RWPE1 (cell line): ENCODE measurements at regions not wholly inside any gene's neighbourhood (a gene's known extent, or its start where the extent isn't known, plus 50 kb on each side); places are given as distances from the start of the nearest gene placed in this dataset.
"Not testable (repeated sequence)": the region's sequence is repeated elsewhere in the genome, so short reads cannot be mapped to it uniquely, and the experiment has no call there.

Source experiments
- CTCF ChIA-PET: fragments of 350-600 bp; sonication (Branson Sonifier 250); formaldehyde crosslinking; extraction: SDS; loops from one replicate; lab custom pipeline; 2021; lab: Yijun Ruan, JAX
- POLR2A ChIA-PET: fragments of 400-600 bp; formaldehyde crosslinking; extraction: SDS; loops from one replicate; lab custom pipeline; 2020; ENCODE audit warnings: antibody characterized with exemption; ENCODE audit not compliant: low non-redundant PET; lab: Yijun Ruan, JAX
- DNase-seq: peaks from one replicate; pipeline ENCODE4 v3.0.0; 2012; ENCODE audit warnings: low spot score
- H3K27ac ChIP-seq: fragments of 450-650 bp; 2 replicates; pipeline ENCODE4 v1.5.1; 2017
- TF ChIP-seq, protein P1 (sequence below): fragments of 450-650 bp; conservative IDR thresholded peaks from 2 replicates; pipeline ENCODE4 v1.5.1; 2017; ENCODE audit warnings: low read depth, mild to moderate bottlenecking

DNA sequence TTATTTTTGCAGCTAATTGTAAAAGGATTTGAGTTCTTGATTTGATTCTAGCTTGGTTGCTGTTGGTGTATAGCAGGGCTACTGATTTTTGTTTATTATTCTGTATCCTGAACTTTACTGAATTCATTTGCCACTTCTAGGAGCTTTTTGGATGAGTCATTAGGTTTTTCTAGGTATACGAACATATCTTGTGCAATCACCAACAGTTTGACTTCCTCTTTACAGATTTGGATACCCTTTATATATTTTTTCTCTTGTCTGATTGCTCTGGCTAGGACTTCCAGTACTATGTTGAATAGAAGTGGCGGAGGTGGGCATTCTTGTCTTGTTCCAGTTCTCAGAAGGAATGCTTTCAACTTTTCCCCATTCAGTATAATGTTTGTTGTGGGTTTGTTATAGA, 210.8 kb downstream of the FGF10 start:
- TF ChIP-seq, protein P1, sequence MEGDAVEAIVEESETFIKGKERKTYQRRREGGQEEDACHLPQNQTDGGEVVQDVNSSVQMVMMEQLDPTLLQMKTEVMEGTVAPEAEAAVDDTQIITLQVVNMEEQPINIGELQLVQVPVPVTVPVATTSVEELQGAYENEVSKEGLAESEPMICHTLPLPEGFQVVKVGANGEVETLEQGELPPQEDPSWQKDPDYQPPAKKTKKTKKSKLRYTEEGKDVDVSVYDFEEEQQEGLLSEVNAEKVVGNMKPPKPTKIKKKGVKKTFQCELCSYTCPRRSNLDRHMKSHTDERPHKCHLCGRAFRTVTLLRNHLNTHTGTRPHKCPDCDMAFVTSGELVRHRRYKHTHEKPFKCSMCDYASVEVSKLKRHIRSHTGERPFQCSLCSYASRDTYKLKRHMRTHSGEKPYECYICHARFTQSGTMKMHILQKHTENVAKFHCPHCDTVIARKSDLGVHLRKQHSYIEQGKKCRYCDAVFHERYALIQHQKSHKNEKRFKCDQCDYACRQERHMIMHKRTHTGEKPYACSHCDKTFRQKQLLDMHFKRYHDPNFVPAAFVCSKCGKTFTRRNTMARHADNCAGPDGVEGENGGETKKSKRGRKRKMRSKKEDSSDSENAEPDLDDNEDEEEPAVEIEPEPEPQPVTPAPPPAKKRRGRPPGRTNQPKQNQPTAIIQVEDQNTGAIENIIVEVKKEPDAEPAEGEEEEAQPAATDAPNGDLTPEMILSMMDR: no peak
- ChIA-PET POLR2A (no interaction called here), CTCF (no interaction called here)
- no peak for DNase-seq
- no peak overlapping the region for H3K27ac ChIP-seq

DNA sequence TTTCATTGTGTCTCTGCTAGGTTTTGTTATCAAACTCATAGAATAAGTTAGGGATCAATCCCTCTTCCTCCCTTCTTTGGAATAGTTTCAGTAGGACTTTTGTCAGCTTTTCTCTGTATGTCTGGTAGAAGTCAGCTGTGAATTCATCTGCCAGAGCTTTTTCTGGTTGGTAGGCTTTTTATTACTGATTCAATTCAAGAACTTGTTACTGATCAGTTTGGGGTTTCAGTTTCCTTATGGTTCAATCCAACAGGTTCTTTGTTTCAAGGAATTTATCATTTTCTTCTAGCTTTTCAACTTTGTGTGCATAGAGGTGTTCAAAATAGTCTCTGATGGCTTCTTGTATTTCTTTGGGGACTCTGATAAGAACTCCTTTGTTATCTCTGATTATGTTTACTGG, 221.7 kb downstream of the FGF10 start:
- DNase-seq: no peak
- no peak overlapping the region for H3K27ac ChIP-seq
- ChIA-PET POLR2A (no interaction called here), CTCF (interaction anchor here (0.6 kb wide), 1 partner anchor 327 kb away, joined by 3 read pairs; no protein-coding TSS in a partner anchor)
- TF ChIP-seq, protein P1: no peak

DNA sequence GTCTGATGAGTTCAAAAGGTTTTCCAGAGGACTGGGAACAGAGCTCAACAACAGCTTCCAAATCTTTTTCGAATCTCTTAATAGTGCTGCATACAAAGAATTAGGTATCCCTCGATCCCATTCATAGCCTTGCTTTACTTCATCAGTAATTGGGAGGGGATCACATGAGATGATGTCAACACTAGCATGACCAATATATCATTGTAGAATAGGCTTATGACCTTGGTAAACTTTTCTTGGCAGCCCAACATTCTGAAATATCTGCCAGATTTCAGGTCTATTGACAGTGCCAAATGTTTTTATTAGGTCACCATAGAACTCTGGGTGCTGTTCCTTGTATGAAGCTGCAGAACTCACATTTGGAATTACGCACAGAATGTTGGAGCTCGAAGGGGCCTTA, 228.9 kb downstream of the FGF10 start:
- POLR2A ChIA-PET: no interaction called here
- TF ChIP-seq, protein P1: no peak
- CTCF ChIA-PET: no interaction called here
- H3K27ac ChIP-seq: no peak overlapping the region
- DNase-seq: no peak

DNA sequence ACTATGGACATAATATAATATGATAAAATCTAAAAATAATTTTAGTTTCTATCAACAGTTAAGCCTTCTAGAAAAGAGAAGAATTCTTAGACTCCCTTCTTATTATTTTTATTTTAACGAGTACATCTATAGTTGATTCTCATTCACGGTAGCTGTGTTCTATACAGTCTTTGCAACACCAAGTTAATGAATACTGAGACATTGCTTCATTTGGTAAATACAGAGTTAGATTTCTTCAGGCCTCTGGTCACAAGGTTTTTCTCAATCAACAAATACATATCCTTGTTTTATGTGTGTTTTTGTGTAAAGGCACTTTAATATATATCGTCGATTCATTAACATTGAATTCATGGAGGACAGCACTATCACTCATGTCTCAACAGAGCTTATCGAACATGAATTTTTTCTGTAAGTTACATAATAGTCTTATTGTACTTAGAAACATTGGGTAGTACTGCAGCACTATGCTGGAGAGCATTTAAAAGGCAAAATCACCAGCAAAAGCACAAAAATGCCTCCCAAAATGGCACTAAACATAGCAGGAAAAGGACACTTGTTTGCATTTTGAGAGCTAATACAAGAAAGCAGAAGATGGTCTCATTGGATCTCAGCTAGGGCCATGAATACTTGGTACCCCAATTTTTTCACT, 239.0 kb downstream of the FGF10 start:
- CTCF ChIA-PET: no interaction called here
- TF ChIP-seq, protein P1: no peak
- POLR2A ChIA-PET: no interaction called here
- no peak for DNase-seq
- no peak overlapping the region for H3K27ac ChIP-seq

DNA sequence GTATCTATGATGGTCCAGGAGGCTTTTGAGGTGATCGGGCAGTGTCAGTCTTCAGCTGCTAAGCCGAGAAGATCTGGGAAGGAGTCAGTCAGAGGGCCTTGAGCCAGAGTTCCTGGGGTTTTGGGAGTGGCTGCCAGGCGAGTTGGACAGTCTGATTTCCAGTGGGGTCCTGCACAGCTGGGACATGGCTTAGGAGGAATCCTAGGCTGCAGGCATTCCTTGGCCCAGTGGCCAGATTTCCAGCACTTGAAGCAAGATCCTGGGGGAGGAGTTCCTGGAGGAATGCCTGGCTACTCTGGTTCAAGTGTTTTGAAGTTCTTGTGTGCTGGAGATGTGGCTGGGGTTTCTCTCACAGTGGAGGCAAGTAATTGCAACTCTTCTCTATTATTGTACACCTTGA, 271.3 kb downstream of the FGF10 start:
- POLR2A ChIA-PET, DNase-seq, H3K27ac ChIP-seq: not testable (repeated sequence)
- CTCF ChIA-PET: interaction anchor here (0.6 kb wide), 1 partner anchor 160 kb away, joined by 4 read pairs; no protein-coding TSS in a partner anchor

DNA sequence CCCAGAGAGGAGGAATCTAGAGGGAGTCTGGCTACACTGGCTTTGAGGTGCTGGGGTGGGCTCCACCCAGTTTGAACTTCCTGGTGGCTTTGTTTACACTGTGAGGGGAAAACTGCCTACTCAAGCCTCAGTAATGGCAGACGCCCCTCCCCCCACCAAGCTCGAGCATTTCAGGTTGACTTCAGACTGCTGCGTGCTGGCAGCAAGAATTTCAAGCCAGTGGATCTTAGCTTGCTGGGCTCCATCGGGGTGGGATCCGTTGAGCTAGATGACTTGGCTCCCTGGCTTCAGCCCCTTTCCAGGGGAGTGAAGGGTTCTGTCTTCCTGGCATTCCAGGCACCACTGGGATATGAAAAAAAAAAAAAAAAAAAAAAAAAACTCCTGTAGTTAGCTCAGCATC, 281.0 kb downstream of the FGF10 start:
- POLR2A ChIA-PET, DNase-seq, H3K27ac ChIP-seq, CTCF ChIA-PET: not testable (repeated sequence)

DNA sequence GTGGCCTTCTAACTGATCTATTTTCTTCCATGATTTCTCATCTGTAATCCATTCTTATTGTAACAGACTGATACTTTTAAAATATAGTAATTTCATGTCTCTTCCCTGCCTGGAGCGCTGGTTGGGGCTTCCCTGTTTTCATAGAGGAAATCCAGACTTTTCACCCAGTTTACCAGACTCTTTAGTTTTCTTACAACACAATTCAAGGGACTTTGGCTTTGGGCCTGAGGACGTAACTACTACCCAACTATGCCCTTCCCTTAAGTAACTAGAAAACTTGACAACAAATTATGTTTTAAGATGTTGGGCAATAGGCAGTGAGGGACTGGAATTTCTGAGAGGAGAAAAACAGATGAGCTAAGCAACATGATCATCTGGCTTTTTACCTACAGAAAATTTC, 289.6 kb downstream of the FGF10 start:
- DNase-seq: no peak
- no peak overlapping the region for H3K27ac ChIP-seq
- POLR2A ChIA-PET: no interaction called here
- TF ChIP-seq, protein P1: no peak
- CTCF ChIA-PET: interaction anchor here (0.6 kb wide), 1 partner anchor 56 kb away, joined by 3 read pairs; no protein-coding TSS in a partner anchor
